Activated CD4-positive, alpha-beta T cell treated with anti-CD3 and anti-CD28 coated beads, Interleukin-2, Interleukin-4, amounts not matched to agents 100 ng/mL and 50 ng/mL, durations not matched to agents 16 hours and 8 hours (primary cell): ENCODE measurements at regions not wholly inside any gene's neighbourhood (a gene's known extent, or its start where the extent isn't known, plus 50 kb on each side); places are given as distances from the start of the nearest gene placed in this dataset.

Experiments
- DNase-seq: peaks from one replicate; pipeline ENCODE4 v3.0.0-alpha.2; 2020; ENCODE audit warnings: low spot score

- DNase-seq, result no peak
These were observed 230.4 kb upstream of the ZC3H12C start for GRCh38 chr11:109862835-109863234.

GRCh38 chr11:109864151-109864661 lies 229.0 kb upstream of the ZC3H12C start:
- DNase-seq, result no peak

GRCh38 chr11:109864834-109865547 lies 228.2 kb upstream of the ZC3H12C start:
- DNase-seq, result no peak

- DNase-seq, result no peak
These were observed 227.5 kb upstream of the ZC3H12C start for GRCh38 chr11:109865548-109866186.

- no peak for DNase-seq
These were observed 225.4 kb upstream of the ZC3H12C start for GRCh38 chr11:109867784-109868183.

- DNase-seq, result no peak
These were observed 223.7 kb upstream of the ZC3H12C start for GRCh38 chr11:109869536-109869935.

GRCh38 chr11:109870297-109870696 lies 222.9 kb upstream of the ZC3H12C start:
- DNase-seq, result no peak

- DNase-seq, result no peak
These were observed 216.1 kb upstream of the ZC3H12C start for GRCh38 chr11:109877043-109877442.

- DNase-seq, result no peak
These were observed 208.7 kb upstream of the ZC3H12C start for GRCh38 chr11:109884501-109884900.

GRCh38 chr11:109885006-109885405 lies 208.2 kb upstream of the ZC3H12C start:
- no peak for DNase-seq

GRCh38 chr11:109892321-109892794 lies 200.8 kb upstream of the ZC3H12C start:
- no peak for DNase-seq

GRCh38 chr11:109894242-109894641 lies 198.9 kb upstream of the ZC3H12C start:
- DNase-seq, result no peak

- no peak for DNase-seq
These were observed 194.6 kb upstream of the ZC3H12C start for GRCh38 chr11:109898592-109898991.

GRCh38 chr11:109902764-109903433 lies 190.3 kb upstream of the ZC3H12C start:
- DNase-seq, result no peak

- no peak for DNase-seq
These were observed 181.7 kb upstream of the ZC3H12C start for GRCh38 chr11:109911488-109911887.

- no peak for DNase-seq
These were observed 179.2 kb upstream of the ZC3H12C start for GRCh38 chr11:109914038-109914437.

- DNase-seq, result no peak
These were observed 178.2 kb upstream of the ZC3H12C start for GRCh38 chr11:109914809-109915653.

GRCh38 chr11:109926941-109927340 lies 166.3 kb upstream of the ZC3H12C start:
- DNase-seq, result no peak

GRCh38 chr11:109929308-109929707 lies 163.9 kb upstream of the ZC3H12C start:
- no peak for DNase-seq

- no peak for DNase-seq
These were observed 160.1 kb upstream of the ZC3H12C start for GRCh38 chr11:109933126-109933525.

- no peak for DNase-seq
These were observed 159.0 kb upstream of the ZC3H12C start for GRCh38 chr11:109934151-109934550.

GRCh38 chr11:109936661-109937180 lies 156.5 kb upstream of the ZC3H12C start:
- DNase-seq, result no peak
